ENCODE measurements at regions not wholly inside any gene's neighbourhood (a gene's known extent, or its start where the extent isn't known, plus 50 kb on each side); places are given as distances from the start of the nearest gene placed in this dataset.
"Not testable (repeated sequence)": the region's sequence is repeated elsewhere in the genome, so short reads cannot be mapped to it uniquely, and the experiment has no call there.

- DNase-seq (ENCODE audit: extremely low read depth, low read depth, low spot score): no peak
These were observed 232.4 kb upstream of the FBXO33 start for GRCh38 chr14:39664646-39665045.

- DNase-seq (ENCODE audit: extremely low read depth, low read depth, low spot score): no peak
These were observed 209.0 kb upstream of the FBXO33 start for GRCh38 chr14:39641224-39641623.

- not testable (repeated sequence) for DNase-seq (ENCODE audit: extremely low read depth, low read depth, low spot score)
These were observed 206.8 kb upstream of the FBXO33 start for GRCh38 chr14:39639009-39639408.

- no peak for DNase-seq (ENCODE audit: extremely low read depth, low read depth, low spot score)
These were observed 195.9 kb upstream of the FBXO33 start for GRCh38 chr14:39628087-39628486.

GRCh38 chr14:39626589-39627576 lies 194.7 kb upstream of the FBXO33 start:
- no peak for DNase-seq (ENCODE audit: extremely low read depth, low read depth, low spot score)

GRCh38 chr14:39621678-39622077 lies 189.4 kb upstream of the FBXO33 start:
- DNase-seq (ENCODE audit: extremely low read depth, low read depth, low spot score): no peak

- no peak for DNase-seq (ENCODE audit: extremely low read depth, low read depth, low spot score)
These were observed 189.0 kb upstream of the FBXO33 start for GRCh38 chr14:39621223-39621622.

GRCh38 chr14:39617537-39617936 lies 185.3 kb upstream of the FBXO33 start:
- DNase-seq (ENCODE audit: extremely low read depth, low read depth, low spot score): no peak

GRCh38 chr14:39615352-39615751 lies 183.1 kb upstream of the FBXO33 start:
- no peak for DNase-seq (ENCODE audit: extremely low read depth, low read depth, low spot score)

- DNase-seq (ENCODE audit: extremely low read depth, low read depth, low spot score): no peak
These were observed 182.2 kb upstream of the FBXO33 start for GRCh38 chr14:39614297-39614923.

- DNase-seq (ENCODE audit: extremely low read depth, low read depth, low spot score): no peak
These were observed 176.9 kb upstream of the FBXO33 start for GRCh38 chr14:39609119-39609518.

- DNase-seq (ENCODE audit: extremely low read depth, low read depth, low spot score): no peak
These were observed 175.7 kb upstream of the FBXO33 start for GRCh38 chr14:39607978-39608377.

GRCh38 chr14:39603942-39604341 lies 171.7 kb upstream of the FBXO33 start:
- no peak for DNase-seq (ENCODE audit: extremely low read depth, low read depth, low spot score)

GRCh38 chr14:39593377-39593776 lies 161.1 kb upstream of the FBXO33 start:
- no peak for DNase-seq (ENCODE audit: extremely low read depth, low read depth, low spot score)

- DNase-seq (ENCODE audit: extremely low read depth, low read depth, low spot score): no peak
These were observed 160.0 kb upstream of the FBXO33 start for GRCh38 chr14:39592116-39592789.

- DNase-seq (ENCODE audit: extremely low read depth, low read depth, low spot score): not testable (repeated sequence)
These were observed 157.6 kb upstream of the FBXO33 start for GRCh38 chr14:39589882-39590281.

- DNase-seq (ENCODE audit: extremely low read depth, low read depth, low spot score): no peak
These were observed 149.9 kb upstream of the FBXO33 start for GRCh38 chr14:39582028-39582654.

GRCh38 chr14:39581474-39581873 lies 149.2 kb upstream of the FBXO33 start:
- DNase-seq (ENCODE audit: extremely low read depth, low read depth, low spot score): no peak

- no peak for DNase-seq (ENCODE audit: extremely low read depth, low read depth, low spot score)
These were observed 148.5 kb upstream of the FBXO33 start for GRCh38 chr14:39580696-39581095.

GRCh38 chr14:39576736-39577135 lies 144.5 kb upstream of the FBXO33 start:
- DNase-seq (ENCODE audit: extremely low read depth, low read depth, low spot score): no peak

GRCh38 chr14:39576258-39576657 lies 144.0 kb upstream of the FBXO33 start:
- no peak for DNase-seq (ENCODE audit: extremely low read depth, low read depth, low spot score)
